ENCODE measurements at regions not wholly inside any gene's neighbourhood (a gene's known extent, or its start where the extent isn't known, plus 50 kb on each side); places are given as distances from the start of the nearest gene placed in this dataset.

DNA sequence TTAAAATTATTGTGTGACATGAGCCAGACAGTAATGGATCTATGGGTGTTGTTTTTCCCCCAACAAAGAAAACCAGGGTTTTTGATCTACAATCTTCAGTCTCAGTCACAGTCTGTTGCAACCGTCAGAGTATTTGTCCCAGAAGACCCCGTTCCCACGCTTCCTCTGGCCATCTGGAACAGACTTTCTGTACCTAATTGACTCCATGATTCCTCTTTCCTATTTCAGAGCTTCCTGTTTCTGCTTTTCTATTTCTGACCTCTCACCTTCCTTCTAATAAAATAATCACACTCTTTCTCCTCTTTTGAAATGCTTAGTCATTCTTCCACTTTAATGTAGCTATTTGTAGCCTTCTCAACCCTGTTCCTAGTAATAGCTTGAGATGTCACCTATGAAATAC, 1044.8 kb downstream of the DTWD2 start:
- DNase-seq (ENCODE audit: low read depth): no peak

DNA sequence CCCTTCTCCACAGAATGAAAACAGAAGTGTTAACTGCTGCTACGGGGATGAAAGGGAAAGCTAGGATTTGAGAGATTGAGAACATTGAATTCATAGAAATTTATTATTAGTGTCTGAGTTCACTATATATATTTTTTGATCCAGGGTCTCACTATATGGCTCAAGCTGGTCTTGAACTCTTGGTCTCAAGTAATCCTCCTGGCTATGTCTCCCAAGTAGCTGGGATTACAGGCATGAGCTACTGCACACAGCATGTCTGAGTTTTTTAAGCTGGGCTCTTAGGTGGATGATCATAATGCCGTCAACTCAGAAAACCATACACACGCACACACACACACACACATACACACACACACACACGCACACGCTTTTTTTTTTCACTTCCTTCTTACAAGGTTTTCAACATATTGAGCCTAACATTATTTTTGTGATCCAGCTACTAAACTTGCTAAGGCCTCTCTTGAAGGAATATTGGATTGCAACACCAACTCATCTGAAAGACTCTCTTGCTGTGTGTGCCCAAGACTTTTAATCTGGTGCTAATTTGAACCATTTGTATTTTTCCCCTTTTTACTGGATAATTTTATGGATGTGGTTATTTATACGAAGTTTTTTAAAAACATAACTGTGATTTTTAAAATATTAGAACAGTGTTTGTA, 1045.4 kb downstream of the DTWD2 start:
- no peak for DNase-seq (ENCODE audit: low read depth)

DNA sequence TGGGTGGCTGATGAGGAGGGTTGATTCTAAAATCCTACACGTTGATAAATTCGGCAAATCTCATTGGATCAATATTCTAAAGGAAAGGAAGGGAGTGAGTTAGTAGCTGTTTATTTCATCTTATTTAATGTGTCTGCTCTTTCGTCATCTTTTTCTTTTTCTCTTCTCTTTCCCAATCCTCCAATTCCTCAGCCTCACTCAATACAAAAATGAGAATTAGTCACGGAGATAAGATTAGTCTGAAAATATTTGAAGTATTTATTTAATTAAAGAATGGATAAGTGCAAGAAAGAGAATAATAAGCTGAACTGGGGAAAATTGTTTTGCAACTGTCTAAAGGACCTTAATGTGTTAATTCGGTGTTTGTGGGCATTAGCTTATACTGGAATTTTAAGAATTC, 1095.1 kb downstream of the DTWD2 start:
- no peak for DNase-seq (ENCODE audit: low read depth)

DNA sequence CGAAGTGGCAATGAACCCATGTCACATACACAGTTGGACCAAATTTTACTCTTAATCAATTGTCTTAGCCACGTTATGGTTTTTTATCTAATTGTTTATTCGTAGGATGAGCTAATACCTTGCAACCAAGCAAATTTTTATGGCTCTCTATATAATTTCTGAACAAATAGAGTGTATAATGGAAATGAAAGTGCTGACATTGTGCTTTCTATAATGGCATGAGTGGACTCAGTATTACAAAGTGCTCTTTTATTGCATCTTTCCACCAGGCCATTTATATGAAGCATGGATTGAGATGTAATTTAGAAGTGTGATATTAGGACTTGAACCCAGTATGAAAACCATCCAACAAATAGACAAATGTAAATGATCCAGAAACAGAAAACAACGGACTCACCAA, 1096.0 kb downstream of the DTWD2 start:
- DNase-seq (ENCODE audit: low read depth): no peak

DNA sequence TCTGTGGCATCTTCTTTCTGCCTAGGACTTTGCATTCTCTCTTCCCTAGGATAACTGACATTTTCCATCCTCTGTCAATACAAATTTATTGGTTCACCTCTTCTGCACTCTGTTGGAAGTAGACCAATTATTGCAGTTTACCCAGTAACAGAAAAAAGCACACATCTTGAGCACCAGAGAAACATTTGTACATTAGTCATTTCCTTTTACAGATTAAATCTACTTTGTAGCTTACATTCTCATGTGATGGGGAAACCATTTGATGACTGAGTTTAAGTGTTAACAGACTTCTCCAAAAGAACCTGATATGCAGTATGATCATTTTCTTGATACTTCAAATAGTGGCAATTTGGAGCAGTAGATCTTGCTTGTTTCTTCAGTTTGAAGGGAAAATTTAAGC, 1098.8 kb downstream of the DTWD2 start:
- DNase-seq (ENCODE audit: low read depth): no peak

DNA sequence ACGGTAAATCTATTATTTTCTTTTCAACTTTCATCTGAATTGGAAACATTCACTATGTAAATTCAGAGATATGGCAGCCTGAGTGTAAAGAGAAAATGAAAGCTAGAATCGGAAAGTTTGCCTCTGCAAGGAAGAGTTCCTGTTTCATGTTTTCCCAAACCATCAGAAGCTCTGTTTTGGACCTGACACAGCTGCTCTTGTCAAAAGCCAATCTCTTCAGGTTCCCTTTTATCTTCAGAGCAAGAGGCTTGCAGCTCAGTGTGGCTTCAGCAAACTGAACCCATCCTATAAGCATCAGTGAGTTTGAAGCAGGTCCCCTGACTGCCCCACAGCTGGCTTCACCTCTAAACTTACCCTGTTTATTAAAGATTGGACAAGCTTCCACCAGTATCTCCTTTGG, 1099.7 kb downstream of the DTWD2 start:
- DNase-seq (ENCODE audit: low read depth): peak; percentile 5

DNA sequence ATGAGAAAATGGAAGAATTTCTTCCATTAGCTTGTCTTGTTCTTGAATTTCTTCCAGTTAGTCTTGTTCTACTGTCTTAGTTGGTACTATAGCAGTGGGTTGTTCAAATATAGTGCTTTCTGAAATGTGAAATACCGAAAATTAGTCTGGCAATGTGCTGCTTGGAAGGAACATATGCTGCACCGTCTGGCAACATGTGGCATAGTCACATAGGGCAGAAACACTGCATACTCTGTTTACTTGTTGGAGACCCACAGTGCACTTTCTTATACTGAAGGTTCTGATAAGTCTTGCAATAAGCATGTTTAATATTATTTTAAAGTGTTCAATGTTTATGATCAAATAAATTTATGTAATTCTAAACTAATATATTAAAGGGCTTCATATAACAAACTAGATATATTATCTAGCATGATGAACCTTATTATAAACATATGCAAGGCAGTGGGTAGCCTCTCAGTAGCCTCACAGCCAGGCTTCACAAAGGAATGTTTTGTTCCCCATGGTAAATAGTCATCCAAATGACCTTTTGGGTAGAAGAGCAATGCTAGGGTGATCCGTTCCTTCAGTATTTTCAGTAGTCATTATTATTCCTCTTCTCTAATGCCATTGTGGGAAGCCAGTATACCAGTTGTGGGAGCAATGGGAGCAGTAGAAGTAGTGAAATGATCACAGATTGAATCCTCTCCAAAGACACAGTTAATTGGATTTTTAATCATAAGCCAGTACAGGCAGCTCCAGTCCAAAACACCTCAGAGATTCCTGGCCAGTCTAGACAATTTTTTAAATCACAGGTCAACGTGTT, 1106.7 kb downstream of the DTWD2 start:
- DNase-seq (ENCODE audit: low read depth): no peak

DNA sequence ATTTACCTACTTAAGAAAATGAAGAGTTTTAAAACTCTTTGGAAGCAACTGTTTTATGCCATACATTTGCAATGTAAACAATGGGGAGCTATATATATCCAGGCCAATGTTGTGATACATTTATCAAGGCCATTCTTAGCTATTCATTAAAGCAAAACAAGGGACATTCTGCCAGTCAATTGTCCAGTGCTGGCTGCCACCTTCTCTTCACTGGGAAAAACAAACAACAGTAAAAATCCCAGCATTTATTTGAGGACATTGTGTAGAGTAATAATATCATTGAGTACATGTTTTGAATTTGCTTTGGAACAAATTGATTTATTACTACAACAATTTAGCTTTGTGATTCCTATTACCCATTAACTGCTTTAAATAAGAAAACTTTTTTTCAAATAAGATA, 1107.4 kb downstream of the DTWD2 start:
- no peak for DNase-seq (ENCODE audit: low read depth)

DNA sequence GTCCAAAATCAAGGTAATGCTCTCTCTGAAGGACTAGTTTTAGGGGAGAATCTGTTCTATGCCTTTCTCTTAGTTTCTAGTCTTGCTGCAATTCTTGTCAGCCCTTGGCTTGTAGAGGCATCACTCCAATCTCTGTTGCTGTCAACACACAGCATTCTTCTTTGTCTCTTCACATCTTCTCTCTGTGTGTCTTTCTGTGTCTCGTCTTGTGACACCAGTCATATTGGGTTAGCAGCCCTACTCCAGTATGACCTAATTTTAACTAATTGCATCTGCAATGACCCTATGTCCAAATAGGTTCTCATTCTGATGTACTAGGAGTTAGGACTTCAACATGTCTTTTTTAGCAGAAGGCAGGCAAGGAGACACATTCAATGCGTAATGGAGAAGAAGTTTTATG, 1110.6 kb downstream of the DTWD2 start:
- no peak for DNase-seq (ENCODE audit: low read depth)

DNA sequence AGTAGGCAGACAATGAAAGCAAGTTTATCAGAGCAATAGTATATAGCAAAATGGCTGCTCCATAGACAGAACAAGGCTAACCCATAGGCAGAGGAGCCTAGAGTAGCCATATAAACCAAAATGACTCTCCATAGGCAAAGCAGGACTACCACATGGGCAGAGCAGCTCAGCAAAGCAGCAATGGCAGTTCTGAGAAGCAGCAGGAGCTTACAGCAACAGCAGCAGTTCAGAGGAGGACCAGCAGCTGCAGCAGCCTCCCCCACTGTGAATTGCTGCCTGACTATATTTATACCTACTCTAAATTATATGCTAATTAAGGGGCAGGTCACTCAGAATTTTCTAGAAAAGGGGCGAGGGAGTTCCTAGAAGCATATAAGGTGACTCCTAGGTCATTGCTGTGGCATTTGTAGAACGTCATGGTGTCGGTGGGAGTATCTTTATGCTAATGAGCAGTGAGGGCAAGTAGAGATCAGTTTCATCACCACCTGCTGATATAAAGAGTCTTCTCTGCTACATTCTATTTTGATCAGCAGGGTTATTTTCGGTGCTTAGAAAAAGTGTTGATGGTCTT, 1115.5 kb downstream of the DTWD2 start:
- no peak for DNase-seq (ENCODE audit: low read depth)

DNA sequence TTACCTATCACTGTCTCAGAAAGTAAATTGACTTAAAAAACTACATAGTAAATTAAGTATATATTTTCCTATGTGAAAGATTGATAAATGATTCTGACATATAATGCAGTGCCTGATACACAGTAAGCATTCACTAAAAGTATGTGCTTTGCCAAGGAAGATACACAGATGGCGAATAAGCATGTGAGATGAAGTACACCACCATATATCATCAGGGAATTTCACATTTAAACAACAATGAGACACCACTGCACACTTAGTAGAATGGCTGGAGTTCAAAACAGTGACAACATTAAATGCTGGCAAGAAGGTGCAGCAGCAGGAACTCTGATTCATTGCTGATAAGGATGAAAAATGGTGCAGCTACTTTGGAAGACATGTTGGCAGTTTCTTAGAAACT, 1118.8 kb downstream of the DTWD2 start:
- DNase-seq (ENCODE audit: low read depth): no peak

DNA sequence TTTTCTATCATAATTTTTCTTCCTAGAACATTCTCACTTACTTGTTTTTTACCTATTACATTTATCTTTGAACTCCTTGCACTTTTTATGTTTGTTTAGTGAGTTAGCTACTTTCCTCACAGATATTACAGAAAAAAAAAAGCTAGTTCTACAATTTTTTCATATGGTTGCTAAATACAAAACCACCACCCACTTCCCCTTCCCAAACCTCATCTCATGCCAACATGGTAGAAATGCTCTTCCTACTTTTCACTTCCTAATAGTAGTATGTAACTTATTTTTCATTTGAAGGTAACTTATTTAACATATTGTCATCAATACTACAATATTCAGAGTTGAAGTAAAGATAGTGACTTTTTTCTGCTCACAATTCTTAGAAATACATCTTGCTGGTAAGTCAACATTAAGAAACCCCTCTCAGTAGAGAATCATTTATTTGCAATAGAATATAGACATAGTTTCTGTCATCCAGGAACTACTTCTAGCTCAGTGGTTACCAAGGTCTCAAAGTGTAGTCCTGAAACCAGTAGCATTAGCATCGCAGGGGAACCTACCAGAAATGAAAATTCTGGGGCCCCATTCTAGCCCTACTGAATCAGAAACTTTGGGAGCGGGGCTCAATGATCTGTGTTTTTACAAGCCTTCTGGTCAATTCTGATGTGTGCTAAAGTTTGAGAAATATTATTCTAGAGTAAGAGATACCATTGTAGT, 1124.6 kb downstream of the DTWD2 start:
- DNase-seq (ENCODE audit: low read depth): no peak

DNA sequence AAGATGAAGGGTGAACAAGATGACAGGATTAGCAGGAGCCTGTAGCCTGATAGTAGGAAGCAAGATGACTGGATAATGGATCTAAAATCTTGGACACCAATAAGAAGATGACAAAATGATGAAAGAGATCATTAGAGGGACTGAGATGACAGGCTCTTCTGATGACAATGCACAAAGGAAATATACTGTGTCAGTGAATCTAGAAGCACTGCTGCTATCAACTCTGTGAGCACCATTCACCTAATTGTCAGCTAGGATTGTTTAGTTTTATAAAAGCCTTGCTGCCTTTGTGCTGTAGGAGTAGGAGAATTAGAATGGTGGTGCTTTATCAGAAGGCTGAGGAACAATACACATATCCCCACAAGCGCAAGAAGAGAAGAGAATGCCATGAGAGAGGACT, 1127.8 kb downstream of the DTWD2 start:
- DNase-seq (ENCODE audit: low read depth): no peak

DNA sequence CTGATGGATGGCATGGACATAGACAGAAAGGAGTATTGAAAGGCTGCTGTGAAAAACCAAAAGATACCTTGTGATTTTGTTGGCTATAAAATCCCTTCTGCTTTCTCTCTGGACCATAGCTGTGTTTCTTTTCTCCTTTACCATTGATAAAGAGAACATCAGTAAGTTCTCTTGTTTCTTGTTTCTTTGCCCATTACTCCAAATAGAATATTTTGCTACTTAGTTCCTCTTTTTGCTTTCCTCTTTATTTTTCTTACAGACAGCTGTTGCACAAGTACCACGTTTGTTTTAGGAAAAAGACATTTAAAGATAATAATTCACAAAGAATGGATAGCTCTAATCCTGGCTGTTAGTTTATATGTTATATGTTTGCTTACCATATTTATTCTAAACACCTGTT, 1129.2 kb downstream of the DTWD2 start:
- DNase-seq (ENCODE audit: low read depth): no peak

DNA sequence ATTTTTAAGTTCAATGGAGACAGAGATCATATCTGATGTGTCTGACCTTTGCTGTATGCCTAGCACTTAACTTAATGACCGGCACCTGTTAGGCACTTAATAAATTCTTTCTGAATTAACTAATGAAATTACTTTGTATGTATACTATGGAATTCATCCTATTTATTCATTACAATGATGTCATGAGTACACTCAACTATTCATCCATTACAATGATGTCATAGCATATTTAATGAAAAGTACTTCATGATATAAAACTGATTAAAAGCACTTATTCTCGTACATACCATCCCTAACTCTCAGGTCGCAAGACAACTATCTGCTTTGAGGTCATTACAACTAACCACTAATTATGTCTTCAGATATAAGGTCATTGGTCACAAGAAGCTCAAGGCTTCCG, 1131.6 kb downstream of the DTWD2 start:
- DNase-seq (ENCODE audit: low read depth): no peak

DNA sequence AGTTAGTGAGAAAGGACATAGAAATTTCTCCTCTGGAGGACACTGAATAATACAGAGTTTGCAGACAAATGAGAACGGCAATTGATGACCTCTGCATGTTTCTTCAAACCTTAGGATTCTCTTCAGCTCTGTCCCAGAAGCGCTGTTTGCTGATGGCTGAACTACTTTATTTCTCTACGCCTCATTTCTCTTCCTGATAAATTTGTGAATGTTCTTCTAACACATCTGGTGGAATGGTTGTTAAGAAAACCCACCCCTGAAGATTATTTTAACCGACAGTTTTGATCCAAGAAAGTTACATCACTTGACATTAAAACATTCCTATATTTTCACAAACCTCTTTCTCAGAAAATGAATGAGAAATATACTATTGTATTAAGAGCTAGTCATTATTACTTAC, 1150.6 kb downstream of the DTWD2 start:
- no peak for DNase-seq (ENCODE audit: low read depth)

DNA sequence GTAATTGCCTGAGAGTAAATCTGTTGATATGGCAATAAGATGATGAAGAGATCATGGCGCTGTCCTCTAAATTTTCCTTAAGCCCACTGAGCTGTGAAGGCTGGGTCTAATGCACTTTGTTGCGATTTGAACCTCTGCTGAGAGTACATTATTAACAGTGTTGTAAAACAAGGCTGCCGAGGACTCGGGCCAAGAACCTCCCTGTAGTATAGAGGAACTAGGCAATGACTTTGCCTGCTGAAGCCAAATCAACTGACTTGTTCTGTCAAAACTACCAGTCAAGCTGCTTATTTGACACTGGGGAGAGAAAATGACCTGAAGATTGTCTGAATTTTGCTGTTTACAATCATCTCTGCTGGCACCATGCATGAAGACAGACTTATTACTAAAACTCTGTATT, 1154.7 kb downstream of the DTWD2 start:
- no peak for DNase-seq (ENCODE audit: low read depth)

DNA sequence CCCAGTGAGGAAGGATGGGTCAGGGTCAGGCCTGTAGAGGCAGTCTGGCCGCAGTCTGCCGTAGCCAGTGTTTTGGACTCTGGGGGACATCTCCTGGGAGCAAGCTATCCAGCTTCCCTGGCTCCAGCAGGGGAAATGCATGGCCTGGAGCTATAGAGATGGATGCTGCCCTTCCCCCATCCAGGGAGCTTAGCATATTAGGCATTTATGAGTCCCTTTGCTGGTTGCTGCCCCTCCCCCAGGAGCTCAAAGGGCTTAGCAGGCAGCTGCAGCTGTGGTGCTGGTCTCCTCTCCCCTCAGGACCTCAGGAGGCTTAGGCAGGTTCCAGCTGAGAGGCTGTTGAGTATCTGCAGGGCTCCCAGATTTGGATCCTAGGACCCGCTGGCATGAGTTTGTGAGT, 1158.7 kb downstream of the DTWD2 start:
- DNase-seq (ENCODE audit: low read depth): no peak

DNA sequence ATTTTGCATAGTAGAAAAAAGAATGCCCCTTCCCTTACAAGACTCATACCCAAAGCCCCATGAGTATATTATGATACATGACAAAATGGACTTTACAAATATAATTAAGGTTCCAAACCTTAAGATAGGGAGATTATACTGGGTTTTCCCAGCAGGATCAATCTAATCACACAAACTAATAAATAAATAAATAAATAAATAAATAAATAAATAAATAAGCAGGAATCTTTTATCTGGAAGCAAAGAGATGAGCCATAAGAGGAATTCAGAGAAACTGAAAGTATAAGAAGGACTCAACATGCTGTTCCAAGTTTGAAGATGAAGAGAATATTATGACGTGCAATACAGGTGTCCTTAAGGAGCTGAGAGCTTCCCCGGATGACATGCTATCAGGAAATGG, 1174.5 kb downstream of the DTWD2 start:
- DNase-seq (ENCODE audit: low read depth): no peak

DNA sequence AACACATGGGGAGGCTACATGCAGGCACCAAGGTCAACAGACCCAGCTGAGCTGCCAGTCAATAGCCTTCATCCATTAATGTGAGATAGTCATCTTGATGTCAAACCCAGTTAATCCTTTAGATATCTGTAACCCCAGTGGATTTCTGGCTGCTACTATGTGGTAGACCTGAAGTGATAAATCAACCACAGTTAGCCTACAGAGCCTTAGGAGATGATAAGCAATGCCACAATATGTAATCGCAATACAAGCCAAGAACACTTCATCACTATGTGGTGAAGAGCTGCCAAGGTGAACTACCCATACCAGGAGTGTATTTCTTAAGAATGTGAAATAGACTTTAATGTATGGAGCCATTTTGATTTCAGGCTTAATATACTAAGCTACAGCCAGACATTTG, 1175.5 kb downstream of the DTWD2 start:
- DNase-seq (ENCODE audit: low read depth): no peak

DNA sequence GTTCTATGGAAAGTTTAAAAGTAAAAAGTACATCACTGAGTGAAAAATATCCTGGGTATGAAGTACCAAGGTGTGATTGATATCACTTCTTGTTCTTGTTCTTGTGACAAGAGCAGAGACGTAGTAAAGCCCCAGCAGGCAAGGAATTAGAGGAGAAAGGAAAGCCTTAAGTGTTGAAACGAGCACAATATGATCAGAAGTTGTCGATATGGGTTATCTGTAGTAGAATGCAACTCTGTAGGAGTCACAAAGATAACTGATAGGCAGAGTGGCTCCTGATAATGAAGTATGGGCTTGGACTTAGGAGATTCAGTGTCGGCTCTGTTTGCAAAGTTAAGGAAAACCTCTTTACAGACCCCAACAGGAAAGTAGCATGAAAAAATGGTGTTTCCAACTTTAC, 1179.1 kb downstream of the DTWD2 start:
- no peak for DNase-seq (ENCODE audit: low read depth)

DNA sequence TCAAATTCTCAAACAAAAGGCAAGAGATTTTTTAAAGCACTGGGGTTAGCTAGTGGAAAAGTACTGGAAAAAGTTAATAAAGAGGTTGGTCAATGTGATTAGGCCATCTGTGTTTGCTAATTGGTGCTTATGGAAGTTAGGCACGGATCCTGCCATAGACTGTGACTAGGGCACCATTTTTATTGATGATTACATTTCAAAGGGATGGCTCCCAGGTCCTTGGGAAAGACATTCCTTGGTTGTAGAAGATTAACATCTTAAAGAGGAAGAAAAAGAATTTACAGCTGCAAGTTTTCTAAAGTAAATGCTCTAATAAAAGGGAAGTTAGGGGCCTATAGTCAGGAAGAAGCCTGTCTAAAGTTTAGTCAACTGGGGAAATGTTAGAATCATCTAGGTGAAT, 1183.3 kb downstream of the DTWD2 start:
- no peak for DNase-seq (ENCODE audit: low read depth)

DNA sequence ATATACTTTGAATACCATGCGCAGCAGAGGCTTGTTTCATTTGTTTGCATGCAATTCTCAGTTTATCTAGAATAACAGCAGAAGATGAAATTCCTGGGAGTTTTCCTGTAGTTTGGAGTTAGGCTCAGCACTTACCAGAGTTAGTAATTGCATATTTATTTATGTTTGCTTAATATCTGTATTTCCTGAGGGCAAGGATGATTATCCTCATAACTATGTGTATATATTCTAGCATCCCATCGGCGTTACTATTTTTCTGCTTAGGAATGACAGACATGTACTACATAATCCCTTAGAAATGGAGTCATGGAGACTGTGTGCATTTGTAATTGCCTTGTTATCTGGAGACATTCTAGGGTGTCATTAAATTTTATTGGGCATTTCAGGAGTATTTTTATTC, 1184.8 kb downstream of the DTWD2 start:
- DNase-seq (ENCODE audit: low read depth): no peak
